Ecto neural progenitor cell (in vitro differentiated cells): ENCODE measurements at regions not wholly inside any gene's neighbourhood (a gene's known extent, or its start where the extent isn't known, plus 50 kb on each side); places are given as distances from the start of the nearest gene placed in this dataset.

Experiments used
- DNase-seq: peaks from one replicate; pipeline ENCODE4 v3.0.0-alpha.2; 2018; ENCODE audit warnings: low spot score

DNA sequence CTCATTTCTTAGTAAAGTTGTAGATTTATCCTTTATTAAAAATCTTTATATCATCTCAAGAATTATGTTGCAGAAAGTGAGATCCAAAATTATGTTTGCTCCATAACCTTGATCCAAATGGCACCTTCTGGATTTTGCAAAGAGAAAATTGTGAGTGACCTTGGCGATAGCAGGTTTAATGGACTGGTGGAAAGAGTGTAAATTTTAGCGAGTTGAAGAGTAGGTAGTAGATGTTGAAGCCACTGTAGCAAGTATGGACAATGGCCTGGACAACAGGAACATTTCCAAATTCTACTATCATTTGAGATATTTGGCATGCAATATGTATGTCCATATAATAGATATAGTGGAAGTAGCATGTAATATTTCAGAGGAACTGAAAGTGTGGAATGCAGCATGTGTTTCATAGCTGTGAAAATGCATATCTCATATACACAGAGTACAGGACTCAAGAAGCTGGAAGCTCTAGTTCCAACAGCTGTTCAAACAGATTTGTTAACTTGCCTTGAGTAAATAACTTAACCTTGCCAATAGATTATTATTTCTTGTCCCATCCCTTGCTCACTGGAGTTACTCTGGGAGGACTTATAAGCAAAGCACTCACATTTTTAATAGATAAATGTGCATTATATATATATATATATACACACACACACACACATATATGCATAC is 152.5 kb upstream of the TLL1 start:
- no peak for DNase-seq

DNA sequence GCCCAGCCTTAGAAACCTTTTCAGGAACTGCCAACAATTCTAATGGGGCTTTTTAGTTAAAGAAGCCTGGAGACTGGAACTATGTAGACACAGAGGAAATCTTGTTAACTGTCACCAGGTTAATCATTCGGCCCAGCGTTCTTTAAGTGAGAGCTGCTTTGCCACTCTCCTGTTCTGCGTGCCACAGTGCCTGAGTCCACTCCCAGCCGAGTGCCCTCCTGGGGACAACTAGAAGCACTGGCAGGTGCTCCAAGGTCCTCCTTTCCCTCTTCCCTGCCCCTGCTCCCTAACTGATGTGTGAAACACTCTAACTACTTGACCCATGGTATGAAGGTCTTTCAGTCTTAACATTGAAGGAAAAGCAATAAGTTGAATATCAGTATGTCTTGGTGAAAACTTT is 151.2 kb upstream of the TLL1 start:
- no peak for DNase-seq

DNA sequence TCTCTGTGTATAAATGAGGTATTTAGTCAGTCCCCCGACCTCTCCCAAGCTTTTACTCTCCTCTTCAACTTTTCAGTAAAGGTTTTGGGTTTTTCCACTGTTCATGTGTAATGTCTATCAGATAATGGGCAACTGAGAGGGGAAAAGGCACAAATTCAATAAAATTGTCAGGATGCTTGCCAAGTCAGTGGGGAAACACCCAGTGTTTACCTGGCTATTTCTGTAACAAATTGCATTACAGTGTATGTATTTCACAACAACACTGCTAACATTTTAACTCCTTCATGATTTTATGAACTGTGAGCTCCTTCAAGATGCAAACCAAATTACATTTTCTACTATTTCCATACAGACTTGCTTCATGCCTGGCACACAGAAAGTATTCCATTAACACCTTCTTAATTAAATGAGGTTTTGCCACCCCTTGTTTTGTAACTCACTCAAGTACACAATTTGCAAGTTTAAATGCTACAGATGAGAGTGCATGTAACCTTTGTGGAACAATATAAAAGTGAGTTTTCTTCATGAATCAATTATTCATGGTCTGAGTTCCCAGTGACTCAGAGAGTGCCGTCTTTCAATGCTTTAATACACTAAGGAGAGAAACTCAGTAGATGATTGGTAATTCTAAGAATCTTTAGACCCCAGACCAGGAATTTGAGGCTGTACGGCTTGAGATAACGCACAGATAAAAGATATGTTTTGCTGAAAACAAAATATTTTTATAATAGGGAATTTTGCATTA is 149.8 kb upstream of the TLL1 start:
- DNase-seq: no peak

DNA sequence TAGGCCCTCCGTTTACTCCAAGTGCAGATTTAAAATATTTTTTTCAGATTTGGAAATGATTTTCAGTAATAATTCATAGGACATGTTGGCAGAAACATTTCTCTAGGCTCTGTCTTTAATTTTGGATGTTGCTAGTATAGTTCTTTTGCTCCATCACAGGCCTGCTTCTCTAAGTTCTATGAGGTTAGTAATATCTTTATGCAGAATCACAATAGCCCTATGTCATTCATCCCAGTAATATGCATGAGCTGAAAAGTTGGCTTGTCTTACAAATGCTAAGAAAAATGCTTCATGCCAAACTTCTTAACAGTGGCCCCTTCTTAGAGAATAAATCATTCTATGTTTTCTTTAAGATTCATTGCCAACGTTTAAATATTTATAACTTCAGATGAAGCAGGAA is 148.3 kb upstream of the TLL1 start:
- no peak for DNase-seq

DNA sequence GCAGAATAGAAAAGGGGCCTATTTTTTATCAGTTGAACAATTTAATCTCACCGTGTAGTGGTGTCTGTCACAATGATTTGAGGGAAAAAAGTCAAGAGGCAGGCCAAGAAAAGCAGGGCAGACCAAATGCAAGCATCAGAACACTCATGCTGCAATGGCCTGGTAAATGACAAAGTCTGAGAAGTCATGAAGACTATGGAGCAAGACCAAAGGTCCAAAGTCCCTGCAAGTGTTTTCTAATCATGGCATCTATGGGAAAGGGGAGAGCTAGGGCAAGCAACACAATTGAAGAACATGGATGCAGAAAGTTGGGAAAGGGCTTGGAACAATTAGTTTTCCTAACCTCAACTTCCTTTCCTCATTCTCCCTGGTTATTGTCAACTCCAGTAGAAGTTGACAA is 147.7 kb upstream of the TLL1 start:
- no peak for DNase-seq

DNA sequence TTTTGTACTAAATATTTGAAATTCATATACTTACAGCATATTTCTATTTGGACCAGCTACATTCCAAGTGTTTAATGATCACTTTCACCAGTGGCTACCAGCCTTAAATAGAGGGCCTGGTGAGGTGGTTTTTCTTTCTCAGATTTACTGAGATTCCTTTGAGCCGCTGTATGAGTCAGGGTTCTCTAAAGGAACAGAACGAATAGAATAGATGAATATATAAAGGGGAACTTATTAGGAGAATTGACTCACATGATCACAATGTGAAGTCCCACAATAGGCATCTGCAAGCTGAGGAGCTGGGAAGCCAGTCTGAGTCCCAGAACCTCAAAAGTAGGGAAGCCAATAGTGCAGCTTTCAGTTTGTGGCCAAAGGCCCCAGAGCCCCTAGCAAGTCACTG is 146.2 kb upstream of the TLL1 start:
- no peak for DNase-seq

DNA sequence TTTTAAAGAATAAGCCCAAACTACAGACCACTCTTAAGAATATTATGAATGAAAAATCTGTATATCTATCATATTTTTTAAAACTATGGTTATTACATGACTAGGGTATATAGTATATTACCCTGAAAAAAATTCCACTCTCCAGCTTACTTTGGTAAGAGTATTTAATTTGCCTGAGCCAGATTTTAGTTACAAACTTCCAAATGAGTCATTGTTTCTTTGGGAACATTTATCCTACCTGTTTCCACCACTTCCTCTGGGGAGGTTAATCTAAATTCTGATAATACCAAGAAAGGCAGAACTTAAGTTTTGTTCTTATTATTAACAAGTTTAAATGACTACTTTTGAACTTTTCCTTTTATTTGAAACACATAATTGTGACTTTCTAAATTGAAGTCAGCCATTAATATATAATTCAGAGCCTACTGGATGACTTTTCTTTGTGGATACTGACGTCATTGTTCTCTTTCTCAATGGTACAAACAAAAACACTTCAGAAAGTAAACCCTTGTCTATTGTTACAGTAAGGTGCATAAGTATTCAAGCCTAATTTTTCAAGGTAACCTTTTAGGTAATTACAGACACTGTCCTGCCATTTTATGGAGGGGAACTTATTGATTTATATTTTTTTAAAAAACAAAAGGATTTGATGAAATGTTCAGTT is 135.6 kb upstream of the TLL1 start:
- DNase-seq: no peak

DNA sequence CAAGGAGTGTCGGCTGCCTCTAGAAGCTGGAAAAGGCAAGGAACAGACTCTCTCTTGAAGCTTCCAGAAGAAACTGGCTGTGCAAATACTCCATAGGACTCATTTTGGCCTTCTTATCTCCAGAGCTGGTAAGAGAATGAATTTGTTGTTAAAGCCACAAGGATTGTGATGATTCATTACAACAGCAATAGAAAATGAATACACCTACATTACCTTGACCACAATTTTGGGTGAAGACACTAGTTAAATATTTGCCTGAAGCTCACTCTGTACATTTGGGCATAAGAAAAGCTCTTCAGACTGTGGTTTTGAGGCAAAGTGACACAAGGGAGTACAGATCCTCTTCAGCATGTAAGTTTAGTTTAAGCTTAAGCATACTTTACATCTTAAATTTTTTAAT is 134.5 kb upstream of the TLL1 start:
- no peak for DNase-seq

DNA sequence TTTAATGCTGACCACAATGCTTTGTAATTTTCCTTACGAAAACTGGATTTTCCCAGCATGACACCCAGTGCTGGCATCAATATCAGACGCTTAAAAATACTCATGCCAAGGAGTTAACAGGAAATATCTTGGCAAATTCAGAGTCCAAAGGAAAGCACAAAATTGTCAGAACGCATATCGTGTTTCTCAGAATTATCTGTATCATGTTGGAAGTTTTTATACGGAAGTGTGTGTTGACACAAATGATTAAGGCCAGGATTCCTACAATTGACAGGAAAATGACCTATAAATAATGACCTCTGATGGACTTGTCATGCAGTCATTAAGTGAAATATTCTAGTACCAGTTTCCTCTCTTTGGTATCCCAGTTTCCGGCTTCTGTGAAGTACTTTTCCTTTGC is 132.1 kb upstream of the TLL1 start:
- no peak for DNase-seq

DNA sequence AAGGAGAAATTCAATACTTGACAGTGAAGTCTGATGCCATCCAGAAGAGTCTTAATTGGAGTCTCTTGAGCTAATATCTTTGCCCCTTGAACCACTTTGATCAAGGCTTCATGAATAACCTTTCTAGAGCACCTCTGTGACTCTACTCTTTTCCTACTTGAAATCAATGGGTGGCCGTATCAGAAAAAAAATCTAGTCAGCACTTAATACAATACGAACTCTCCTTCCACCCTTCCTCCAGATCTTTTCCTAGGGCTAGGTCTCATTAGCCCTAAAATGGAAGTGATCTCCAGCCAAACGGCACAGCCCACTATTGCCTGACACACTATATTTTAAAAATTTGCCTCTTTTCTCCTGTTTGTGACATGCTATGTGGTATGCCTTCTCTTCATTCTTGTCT is 129.6 kb upstream of the TLL1 start:
- DNase-seq: no peak

DNA sequence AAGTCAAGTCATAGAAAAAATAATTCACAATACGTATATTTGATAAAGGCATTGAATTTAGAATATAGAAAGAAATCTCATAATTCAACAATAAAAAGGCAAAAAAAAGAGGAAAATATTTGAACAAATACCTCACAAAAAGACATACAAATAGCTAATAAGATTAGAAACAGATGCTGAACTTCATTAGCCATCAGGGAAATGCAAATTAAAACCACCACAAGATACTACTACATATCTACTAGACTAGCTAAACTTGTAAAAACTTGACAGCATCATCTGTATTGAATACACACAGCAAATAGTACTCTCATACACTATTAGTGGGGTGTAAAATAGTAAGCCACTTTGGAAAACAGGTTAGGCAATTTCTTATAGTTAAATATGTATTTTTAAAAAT is 128.7 kb upstream of the TLL1 start:
- no peak for DNase-seq

DNA sequence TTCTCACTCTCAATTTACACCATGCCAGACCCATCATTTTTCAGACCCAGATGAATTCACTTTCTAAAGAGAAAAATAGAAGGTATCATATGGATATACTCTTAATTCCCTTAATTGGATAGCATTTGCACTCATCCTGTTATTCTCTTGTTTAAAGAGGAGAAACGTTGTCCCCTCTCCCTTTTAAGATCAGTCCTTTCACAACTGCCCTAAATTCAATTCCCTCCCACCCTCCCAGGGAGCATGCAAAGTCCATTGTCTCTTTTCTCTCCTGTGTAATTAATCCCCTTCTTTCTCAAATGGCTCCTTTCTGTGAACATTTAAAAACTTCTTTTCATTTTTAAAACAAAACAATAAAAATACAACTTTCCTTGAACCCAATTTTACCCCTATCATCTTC is 124.7 kb upstream of the TLL1 start:
- DNase-seq: no peak

DNA sequence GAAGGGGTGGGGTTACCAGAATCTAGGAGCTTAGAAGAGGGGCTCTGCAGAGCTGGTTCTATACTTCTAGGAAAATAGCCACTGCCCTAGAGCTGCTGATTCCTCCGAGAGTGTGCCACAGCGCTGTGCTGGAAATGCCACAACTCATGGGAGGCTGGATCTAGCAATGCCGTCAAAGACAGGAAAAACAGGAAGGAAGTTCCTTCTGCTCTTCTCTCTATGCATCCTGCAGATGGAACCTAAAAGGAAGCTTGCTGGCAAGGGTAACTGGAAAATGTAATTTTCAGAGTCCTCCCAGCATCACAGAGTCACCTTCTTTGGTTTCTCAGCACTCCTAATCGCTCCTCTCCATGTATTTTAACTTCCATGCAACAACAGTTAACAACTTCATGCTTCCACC is 121.2 kb upstream of the TLL1 start:
- DNase-seq: no peak

DNA sequence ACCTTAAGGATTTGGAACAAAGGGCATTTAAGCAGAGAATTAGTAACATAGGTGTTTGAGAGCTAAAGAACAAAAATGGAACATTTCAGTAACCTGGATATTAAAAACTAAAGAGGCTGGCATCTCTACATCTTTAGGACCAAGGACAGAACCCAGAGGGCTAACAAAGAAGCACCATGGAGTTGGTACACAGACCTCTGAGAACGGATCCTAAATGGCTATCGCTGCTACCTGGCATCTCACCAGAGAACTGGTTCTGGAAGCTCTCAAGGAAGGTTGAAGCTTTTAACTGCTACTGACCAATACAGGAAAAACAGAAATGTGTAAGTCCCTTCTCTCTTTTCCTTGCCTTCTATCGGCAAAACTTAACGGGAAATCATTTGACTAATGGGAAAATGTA is 118.4 kb upstream of the TLL1 start:
- DNase-seq: no peak

DNA sequence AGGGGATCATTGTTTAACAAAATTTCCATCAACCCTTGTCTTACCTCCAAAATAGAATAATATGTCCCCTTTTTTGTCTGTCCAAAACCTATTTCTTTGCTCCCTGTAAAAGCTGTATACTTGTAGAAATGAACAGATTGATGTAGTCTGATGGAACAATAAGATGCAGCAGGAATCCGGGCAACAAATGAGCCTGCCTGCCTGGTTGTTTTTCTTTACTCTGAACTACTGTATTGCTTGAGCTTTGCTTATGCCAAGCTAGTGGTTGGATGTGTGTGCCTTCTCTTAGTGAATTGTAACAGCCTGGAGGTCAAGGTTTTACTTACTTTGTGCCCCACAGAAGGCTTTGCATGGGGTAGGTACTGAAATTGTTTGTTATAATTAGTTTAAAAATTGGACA is 116.2 kb upstream of the TLL1 start:
- no peak for DNase-seq

DNA sequence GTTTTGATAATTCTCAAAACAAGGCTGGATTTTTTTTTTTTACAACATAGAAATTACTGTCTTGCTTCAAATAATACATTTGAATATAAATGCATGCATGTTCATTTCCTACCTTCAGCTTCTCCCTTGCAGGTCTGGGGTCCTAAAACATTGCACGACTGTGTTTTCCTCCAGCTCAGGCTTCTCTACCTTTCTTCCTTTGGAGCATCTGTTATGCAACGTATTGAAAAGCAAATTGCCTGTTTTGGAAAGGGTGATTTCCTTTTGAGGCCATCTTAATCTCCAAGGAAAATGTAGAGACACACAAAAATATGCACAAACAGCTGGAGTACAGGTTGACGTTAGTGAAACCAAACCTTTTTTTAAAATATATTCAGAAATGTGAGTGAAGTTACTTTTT is 115.6 kb upstream of the TLL1 start:
- no peak for DNase-seq

DNA sequence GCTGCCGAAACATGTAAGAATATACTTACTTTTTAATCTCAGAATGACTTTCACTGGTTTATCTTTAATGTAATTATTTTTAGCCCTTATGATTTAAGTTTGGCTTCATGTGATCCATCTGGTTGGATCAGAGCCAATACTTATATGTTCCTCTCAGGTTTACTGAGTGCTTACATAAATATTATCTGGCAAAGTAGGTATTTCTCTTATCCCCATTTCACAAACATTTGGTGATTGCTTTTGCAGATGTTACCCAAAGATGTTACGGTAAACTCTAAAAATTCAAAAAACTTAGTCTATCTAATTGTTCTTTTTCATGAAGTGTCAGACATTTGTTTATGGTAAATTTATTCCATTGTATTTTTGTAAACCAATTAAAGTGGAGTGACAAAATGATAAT is 115.0 kb upstream of the TLL1 start:
- no peak for DNase-seq

DNA sequence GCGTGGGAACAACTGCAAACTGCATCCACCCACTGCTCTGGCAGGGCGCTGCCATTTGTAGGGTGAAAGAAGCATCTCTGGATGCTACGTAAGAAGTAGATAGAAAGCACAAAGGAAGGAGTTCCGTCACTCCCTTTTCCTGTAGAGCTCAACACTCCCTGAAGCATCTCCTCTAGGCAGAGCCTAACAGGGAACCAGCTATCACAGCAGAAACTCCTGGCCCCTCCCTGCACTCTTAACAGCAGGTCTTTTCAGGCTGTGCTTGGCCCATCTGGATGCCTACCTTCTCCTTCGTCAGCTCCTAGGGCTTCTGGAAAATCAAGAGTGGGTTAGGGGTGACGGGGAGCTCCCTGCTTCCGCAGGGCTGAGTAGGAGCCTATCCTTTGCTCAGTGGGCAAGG is 112.9 kb upstream of the TLL1 start:
- DNase-seq: no peak

DNA sequence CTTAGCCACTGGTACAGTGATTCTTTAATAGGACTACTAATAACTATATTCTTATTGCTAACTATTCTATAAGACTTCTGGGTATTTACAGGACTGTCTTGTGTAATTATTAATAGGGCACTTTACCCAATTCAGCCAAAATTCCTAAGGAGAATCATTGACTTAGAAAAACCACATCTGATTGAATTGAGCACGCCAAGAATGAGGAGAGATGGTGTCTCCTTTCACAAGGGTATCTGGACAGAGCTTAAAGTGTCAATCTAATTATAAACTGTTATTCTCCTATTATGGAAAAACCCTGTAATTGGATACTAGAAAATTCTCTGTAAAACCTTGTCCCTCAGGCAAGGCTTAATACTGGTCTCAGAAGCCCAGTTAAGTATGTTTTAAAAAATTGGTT is 111.1 kb upstream of the TLL1 start:
- no peak for DNase-seq

DNA sequence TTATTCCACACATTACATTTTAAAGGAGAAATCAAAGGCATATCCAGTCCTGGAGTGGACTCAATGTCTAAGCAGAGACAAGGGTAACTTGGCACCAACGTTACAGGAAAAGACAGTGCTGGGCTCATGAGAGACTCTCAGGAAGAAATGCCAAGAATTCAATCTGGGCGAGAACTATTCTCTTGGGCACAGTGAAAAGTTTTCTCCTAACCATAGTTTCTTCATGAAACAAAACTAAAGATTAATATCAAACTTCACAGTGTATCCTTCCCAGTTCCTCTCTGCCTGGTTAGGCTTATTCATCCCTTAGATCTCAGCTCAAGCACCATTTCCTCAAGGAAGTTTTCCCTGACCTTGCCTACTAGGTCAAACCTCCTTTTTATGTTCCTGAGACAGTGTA is 109.4 kb upstream of the TLL1 start:
- no peak for DNase-seq

DNA sequence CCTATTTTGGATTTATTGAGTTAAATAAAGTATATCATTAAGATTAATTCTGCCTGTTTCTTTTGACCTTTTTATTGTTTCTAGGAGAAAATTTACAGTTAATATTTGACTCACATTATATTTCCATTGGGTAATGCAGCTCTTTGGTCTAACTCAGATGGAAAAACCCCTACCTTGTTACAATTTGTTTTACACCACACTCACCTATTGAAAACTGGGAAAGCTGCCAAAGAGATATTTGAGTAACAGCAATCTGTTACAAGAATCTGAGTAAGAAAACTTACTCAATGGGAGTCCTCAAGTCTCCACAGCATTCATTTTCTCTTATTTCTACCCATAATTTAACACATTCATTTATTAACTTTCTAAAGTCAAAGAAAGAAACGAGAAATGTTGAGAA is 108.0 kb upstream of the TLL1 start:
- DNase-seq: no peak

DNA sequence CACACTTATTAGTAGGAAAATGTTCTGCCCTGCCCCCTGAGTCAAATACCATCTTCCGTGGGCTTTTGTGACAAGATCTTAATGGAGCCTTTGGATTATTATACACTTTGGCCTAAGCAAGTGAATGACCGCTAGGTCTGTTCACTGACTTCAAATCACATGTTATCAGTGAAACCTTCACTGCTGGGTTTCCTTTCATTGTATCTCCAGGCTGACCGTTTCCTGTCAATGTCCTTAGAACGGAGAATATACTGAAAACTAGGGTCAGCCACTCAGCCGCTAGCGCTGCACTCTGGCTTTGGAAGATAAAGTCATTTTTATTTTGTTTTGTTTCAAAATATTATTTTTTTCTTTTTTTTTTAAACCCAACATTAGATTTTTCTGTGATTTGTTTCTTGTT is 107.0 kb upstream of the TLL1 start:
- DNase-seq: no peak

DNA sequence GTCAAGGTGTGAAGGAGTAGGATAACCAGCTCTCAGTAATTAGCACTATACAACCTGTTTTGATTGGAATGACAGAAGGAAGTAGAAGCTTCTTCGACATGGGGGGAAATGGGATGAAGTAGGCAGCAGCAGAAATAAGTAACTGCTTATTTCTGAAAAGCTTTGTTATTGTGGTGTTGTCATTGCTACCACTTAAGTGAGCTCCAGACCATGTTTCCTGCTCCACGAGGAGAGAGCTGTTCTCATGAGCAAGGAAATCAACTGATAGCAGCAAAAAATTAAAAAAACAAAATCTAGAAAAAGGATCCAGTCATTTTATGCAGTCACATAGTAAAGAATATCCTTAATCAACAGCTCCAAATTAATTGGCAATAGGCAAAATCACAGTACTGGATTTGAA is 106.1 kb upstream of the TLL1 start:
- DNase-seq: no peak

DNA sequence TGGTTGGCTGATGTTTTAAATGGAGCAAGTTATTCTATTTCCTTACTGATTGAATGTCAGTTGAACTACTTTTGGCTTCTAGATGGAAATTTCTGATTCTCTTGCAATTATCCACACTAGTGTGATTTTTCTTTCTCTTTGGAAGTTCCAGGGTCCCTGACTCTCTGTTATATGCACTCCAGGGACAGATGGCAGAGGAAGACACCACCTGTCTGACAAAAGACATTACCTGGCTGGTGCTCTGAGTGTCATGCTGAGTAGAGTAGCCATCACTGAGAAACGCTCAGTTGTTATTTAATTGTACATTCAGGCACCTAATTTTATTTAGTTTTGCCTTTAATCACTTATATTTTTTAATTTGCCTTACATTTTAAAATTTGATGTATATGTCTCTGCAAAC is 105.4 kb upstream of the TLL1 start:
- no peak for DNase-seq
